ENCODE measurements at regions not wholly inside any gene's neighbourhood (a gene's known extent, or its start where the extent isn't known, plus 50 kb on each side); places are given as distances from the start of the nearest gene placed in this dataset.
"Not testable (repeated sequence)": the region's sequence is repeated elsewhere in the genome, so short reads cannot be mapped to it uniquely, and the experiment has no call there.

DNA sequence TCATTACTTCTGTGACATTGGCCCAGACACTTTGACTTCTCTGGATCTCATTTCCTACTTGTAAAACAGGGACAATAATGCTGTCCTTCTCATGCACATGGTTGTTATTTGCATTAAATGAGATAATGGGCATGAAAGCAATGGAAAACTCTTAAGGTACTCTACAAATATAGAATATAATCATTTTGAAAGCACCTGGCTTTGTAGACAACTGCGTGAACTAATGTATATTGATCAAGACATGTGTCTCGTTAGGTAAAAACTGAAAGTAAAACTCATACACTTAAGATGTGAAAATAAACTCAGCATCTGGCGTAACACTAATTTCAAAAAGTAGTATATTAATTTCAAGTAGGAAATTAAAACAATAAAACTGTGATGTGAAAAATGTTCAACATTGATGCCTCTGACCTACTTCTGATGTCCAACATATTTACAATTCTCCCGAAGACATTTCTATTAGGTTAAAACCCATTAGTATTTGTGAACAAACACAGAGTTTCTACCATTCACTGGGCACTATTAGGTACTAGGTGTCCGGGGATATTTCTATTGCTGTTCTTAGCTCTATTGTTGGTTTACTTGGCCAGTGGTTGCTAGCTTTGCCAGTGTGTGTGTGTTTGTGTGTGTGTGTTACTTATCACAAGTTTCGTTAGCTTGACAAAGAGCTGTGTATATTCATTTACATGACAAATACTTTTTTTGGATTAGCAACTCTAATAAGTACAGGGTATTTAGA, 220.5 kb downstream of the KCNRG start:
- no peak for DNase-seq

DNA sequence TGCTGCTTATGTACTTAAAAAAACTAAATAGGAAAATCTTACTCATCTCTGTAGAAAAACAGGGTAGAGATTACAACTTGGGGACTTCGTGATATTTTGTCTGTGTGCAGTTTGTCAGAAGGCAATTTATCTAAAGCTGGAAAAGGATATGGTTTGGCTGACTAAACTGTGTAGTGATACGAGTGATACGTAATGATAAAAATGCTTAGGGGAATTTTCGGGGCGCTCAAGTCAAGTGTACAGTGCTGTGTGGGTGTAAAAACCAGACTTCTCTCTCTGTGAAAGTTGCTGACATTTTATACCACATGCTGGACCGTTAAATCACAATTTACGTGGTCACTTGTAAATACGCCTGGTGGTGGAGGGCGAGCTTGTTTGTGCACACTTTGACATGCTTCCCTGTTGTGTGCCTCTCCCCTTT, 221.7 kb downstream of the KCNRG start:
- DNase-seq, result no peak

DNA sequence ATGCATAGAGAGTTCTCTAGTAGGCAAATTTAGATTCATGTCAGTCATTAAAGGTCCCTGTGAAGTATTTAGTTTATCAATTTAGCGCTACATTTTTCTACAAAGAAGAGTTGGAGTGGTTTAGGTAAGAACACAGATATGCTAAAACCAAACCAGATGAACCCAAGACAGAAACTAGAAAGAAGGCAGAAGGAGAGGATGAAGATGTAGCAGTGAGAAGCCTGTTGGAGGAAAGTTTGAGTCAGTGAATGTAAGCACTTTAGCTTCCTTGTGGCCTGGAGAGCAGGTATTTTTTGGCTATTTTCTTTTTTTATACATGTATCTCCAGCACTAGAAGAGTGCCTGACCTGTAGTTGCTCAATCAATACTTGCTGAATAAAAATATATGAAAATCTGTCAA, 223.7 kb downstream of the KCNRG start:
- DNase-seq, result no peak

DNA sequence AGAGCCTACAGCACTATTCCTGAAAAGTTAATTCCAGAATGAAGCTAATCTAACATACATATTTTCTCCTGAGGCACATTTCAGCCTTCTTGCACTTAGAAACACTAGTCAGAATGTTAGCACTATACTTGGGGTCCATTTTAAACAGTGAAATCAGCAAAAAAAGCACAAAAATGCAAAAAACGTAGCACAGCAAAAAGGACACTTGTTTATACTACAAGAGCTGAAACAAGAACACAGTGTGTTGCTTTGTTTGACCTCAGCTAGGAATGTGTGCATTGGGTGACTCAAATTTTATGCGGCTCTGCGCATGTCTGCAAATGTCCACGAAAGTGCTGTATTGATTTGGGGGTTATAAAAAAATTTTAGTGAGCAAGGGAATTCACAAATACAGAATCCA, 226.2 kb downstream of the KCNRG start:
- DNase-seq, result no peak

DNA sequence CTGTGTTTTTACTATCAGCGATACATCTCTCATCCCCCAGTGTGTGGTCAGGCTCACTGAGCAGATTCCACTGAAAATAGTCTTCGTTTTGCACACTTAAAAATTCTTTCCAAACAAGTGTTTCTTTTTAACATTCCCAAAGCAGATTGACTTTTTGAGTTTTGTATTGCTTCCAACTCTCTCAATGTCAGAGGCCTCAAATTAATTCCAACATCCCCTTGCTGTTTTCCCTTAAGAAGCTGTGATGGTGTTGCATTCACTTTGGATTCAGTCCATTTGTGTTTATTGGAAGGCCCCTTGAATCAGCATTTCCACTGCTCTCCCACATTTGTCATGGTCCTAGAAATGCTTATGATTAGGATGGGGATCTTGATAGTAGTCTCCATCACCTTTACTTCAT, 228.7 kb downstream of the KCNRG start:
- DNase-seq, result no peak

DNA sequence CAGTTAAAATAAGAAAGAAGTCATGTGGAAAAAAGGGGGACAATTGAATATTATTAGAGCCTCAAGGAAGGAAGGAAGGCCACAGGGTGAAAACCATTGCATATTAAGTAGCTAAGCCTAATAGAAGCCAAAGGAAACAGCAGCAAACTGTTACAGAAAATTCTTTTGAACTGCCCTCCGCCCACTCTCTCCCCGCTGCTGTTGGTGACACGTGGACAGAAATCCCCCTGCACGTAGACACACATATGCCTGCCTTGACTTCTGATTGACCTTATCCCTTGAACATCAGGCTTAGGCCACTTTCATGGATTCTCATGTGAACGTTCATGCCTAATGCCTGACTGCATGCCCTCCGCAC, 229.1 kb downstream of the KCNRG start:
- DNase-seq, result no peak

DNA sequence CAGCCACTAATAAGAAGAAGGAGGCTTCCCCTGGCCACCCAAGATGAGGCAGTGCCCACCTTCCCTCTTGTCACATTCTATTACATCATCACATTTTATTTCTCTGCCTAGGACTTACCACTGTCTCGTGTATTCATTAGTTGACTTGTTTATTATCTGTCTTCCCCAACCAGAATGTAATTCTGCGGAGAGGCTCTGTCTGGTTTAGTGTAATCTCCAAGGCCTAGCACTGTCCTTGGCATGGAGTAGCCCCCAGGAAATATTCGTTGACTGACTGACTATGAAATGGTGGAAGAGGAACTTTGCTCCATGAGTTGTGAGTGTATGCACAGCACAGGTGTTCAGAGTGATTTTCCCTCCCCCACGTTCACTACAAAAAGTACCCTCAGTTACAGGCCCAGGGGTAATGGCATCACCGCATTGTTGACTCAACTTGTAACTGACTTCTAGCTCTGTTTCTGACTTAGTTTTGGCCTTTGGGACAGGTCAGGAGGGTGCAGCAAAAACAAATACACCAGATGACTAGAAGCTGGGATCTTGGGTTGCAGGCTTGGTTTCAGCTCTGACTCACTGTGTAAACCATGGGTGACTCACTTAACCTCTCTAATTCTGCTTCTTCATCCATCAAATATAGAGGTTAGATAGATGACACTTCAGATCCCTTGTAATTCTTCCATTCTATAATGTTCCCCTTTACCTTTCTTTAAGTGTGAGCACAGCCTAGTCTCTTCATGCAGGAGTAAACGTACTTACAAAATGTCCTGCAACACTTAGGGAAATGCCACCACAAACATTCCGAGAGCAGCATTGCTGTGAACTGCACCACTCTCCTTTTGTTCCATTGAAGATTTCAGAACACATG, 229.7 kb downstream of the KCNRG start:
- no peak for DNase-seq

DNA sequence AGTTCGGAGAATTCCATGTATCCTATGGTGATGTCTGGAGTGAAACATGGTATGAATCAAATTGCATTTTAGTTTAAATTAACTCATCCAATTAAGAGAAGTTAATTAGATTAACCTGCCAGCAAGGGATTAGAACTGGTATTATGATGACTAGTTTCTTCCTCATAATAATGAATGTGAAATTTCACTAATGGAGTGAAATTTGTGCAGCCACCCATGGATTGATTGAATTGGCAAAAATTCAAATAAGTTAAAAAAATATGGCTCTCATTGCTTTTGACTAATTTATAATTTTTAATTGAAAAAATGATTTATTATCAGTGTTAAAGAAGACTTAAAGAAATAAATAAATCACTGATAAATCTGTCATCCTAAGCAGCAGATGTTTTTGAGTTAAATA, 232.0 kb downstream of the KCNRG start:
- no peak for DNase-seq

DNA sequence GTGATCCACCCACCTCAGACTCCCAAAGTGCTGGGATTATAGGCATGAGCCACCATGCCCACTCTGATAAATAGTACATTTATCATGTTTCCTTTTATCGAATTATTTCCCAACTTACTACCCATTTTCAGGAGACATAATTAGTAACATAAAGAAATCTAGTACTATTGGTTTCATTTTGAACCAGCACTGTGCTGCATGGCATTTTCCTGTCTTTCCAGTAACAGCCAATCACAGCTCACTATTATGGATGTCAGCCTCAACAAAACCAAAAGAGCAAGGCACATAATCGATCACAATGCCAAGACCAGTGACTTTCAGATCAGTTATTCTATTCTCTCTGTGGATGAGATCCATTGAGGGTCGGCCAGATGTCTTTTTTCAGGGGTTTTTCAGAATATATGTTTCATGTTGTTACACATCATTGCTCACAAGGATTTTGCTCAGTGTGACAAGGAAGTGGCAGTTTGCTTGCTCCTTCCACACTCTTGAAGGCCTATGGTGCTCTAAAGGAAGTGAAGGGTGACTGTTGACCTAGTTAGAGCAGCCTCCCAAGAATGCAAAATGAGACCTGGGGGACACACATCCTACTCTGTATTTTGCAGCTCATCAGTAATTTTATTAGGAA, 233.4 kb downstream of the KCNRG start:
- DNase-seq, result no peak

DNA sequence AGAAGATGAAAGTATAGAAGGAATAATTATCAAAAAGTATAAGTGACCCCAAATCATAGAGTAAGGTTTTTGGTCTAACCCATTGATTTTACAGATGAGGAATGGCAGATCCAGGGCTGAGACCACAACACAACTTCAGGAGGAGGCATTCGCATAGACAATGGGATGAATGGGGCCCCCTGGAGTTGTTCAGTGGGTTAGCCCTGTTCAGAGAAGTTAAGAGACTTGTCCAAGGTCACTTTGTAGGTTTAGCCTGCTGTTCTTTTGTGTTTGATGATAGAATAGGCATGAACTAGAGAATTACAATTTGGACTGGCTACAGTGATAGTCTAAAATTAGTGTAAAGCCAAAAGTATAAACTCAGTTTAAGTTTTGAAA, 233.9 kb downstream of the KCNRG start:
- no peak for DNase-seq

DNA sequence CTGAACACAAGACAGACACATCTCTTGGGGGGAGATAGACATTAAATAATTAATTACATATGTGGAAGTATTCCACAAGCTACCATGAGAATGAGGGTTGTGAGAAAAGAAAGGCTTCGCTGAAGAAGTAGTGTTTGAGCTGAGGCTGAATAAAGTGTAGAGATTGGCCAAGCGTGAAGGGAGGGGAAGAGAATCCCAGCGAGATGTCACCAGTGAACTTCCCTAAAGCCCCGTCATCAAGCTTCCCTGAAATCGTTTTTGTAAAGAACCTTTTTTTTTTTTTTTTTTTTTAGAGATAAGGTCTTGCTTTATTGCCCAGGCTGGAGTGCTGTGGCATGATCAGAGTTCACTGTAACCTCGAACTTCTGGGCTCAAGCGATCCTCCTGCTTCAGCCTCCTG, 235.2 kb downstream of the KCNRG start:
- DNase-seq, result no peak

DNA sequence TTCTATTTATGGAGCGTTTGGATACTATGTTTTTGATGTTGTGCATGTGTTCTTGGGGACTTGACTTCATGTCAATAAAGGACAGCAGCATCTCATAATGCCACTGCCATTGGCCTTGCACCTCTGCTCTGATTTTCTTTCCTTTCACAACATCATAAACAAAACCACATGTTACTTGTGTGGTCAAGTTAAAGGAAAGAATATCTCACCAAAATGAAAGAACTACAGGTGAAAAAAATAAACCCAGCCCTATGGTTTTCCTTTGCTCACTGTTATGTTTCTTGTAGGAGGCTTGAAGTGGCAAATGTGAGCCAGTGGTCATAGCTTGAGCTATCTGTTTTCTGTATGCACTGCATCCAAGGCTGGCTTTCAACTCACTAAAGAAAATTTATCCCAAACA, 240.4 kb downstream of the KCNRG start:
- DNase-seq, result no peak

DNA sequence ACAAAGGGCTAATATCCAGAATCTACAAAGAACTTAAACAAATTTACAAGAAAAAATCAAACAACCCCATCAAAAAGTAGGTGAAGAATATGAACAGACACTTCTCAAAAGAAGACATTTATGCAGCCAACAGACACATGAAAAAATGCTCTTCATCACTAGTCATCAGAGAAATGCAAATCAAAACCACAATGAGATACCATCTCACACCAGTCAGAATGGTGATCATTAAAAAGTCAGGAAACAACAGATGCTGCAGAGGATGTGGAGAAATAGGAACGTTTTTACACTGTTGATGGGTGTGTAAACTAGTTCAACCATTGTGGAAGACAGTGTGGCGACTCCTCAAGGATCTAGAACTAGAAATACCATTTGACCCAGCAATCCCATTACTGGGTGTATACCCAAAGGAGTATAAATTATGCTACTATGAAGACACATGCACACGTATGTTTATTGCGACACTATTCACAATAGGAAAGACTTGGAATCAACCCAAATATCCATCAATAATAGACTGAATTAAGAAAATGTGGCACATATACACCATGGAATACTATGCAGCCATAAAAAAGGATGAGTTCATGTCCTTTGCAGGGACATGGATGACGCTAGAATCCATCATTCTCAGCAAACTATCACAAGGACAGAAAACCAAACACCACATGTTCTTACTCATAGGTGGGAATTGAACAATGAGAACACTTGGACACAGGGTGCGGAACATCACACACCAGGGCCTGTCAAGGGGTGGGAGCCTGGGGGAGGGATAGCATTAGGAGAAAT, 241.5 kb downstream of the KCNRG start:
- not testable (repeated sequence) for DNase-seq

DNA sequence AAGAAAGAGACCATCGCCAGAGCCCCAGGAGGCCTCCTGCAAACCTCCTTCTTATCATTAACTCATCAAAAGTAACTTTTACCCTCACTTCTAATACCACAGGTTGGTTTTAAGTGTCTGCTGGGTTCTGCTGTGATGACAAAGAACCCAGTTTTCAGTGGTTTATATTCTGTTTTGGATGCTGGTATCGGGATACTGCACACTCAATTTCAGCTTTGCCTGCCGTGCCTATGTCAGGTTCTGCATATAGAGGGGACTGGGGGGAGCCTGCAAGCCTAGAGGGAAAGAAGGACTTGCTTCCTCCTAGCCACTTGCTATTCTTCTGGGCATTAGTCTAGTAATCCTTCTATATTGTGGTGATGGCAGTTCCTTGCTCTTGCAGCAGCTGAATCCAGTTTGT, 242.4 kb downstream of the KCNRG start:
- no peak for DNase-seq

DNA sequence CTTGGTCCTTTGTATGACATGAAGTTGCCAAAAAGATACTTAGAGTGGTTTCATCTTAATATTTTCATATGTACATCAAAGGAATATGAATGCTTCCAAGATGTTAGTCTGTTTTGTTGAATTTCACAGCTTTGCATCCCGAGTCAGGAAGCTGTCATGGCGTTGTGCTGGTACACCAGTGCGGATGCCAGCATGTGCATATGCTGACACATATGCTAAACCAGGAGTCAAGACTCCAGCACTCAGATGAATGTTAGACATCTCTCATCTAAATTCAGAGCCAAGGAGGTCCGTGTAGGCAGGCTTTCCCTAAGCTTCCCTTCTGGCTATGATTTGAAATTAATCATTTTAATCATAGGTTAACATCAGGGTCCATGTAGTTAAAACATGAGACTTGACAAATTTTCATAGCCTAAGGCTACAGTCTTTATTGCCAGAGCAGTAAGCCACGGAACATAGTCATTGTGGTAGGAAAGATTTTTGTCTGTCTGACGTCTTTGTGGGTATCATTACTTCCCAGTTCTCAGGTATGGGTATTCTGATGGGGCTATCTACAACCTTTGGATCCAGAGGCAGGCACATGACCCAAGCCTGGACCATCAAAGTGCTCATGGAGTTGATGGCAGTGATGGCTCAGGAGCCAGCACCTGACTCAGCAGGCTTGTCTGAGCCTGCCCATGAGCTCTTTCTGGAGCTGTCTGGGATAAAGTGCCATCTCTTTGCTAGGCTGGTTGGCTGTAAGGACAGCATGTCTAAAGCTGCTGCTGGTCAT, 246.1 kb downstream of the KCNRG start:
- DNase-seq, result no peak

DNA sequence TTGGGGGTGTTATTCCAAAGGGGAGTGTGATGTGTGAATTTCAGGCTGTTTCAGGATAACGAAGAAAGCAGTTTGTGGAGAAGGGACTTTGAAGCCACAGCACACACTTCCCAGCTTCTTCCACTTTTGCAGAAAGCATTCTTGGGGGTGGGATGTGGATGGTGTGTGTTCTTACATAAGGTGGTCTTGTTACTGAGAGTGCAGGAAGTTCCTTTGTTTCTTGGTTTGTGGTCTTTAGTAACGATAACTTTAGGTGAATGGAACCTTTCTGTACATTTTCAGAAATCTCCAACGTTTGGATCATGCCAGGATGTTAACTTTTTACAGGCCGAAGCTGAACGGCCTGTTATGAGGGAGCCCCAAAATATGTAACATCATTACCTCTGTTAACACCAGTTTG, 251.8 kb downstream of the KCNRG start:
- DNase-seq, result no peak

DNA sequence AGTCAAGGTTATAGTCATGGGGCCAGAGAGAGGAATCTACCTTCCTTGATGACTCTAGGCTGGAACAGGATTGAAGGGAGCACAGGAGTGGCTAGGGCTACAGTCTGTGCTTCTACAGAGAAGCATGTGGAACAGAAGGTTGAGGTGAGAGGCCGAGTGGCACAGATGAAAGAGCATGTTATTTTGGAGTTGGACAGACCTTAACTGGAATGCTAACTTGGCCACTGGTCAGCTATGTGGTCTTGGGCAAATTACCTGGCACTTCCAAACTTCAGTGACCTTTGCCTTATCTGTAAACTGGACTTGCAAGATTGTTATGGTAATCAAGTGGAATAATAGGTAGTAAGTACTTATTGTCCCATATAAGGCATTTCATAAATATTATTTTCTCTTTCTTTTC, 252.7 kb downstream of the KCNRG start:
- DNase-seq, result no peak

DNA sequence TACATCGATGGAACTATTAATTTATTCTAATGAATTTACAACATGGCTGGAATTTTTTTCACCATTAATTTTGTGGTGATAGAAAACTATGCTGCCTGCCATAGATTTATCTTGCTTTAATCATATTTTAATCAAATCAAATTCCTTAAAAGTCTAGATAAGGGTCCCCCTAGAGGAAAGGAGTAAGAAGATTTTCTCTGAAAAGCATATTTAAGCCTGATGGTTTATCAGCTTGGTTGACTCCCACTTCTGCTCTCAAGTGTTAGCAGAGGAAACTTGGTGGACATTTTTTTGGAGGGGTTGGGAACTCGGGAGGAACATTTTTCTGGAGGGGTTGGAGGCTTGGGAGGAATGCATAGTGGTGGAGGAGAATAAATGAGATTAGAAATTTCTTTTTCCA, 253.3 kb downstream of the KCNRG start:
- DNase-seq, result no peak

DNA sequence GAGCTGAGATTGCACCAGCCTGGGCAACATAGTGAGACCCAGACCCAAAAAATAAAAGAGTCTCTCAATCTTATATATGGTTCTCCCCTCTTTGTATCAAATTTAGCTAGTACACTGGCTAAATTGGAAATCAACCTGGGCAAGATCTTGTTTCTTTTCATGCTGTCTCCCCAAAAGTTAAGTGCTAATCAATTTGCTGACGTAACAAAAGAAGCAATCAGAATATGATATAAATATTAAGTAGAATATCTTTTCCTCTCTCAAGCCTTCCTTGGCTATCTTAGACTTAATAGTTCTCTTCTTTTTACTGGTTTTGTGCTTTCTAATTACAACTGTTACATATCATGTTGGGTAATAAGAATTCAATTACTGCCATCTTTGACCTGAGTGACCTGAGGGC, 258.9 kb downstream of the KCNRG start:
- no peak for DNase-seq

DNA sequence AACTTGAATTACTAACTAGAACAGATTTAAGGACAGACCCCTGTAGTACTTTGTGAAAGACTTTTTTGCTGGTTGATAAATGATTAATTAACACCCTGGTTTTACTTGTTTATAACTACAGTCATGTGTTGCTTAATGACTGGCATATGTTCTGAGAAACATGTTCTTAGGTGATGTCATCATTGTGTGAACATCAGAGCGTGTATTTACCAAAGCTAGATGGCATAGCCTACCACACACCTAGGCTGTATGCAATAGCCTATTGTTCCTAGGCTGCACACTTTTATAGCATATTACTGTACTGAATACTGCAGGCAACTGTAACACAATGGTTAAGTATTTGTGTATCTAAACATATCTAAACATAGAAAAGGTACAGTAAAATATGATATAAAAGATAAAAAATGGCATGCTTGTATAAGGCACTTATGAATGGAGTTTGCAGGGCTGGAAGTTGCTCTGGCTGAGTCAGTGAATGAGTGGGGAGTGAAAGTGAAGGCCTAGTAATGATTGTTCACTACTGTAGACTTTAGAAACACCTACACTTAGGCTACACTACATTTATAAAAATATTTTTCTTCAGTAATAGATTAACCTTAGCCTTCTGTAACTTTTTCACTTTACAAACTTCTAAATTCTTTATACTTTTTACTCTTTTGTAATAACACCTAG, 260.3 kb downstream of the KCNRG start:
- DNase-seq, result no peak

DNA sequence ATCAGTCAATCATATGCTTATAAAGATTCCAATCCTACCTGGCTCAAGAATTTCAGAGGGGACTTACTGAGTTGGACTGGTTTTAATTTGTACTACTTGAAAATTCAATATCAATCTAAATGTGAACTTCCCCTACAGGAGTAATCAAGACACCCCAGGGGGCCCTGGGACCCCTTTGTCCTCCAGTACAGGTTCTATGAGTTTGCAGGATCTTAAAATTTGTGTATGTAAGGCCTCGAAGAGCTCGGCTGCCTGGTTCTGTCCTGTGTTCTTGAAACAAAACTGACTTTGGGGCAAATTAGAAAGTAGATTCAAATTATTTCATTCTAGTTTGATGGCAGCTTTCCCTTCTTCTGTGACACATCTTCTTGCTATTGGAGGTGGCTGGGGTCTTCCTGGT, 261.3 kb downstream of the KCNRG start:
- DNase-seq, result no peak

DNA sequence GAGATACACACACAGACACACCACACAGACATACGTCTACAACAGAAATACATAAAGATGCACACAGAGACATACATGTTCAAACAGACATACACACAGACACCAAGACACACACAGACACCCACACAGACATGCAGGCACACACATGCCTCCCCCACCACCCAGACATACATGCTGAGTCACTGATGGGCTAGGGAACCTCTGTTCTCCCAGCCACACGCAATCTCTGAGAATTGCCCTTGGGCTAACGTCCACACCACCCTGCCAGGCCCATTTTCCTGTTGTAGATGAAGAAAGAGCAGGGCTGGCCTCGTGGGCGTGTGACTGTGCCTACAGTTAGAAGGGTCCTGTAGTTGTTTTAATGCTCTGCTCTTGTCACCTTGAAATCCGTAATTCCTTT, 261.9 kb downstream of the KCNRG start:
- DNase-seq, result no peak
